ENCODE measurements at regions not wholly inside any gene's neighbourhood (a gene's known extent, or its start where the extent isn't known, plus 50 kb on each side); places are given as distances from the start of the nearest gene placed in this dataset.
A peak's percentile ranks its signal among the peaks of the same experiment; 100 is the strongest.

- DNase-seq: no peak
These were observed 50.5 kb upstream of the HSPA12A start for GRCh38 chr10:116792817-116793216.

- DNase-seq: no peak
These were observed 52.8 kb upstream of the ENO4 start for GRCh38 chr10:116796469-116796868.

- peak; percentile 55 for DNase-seq
These were observed 52.3 kb upstream of the ENO4 start for GRCh38 chr10:116796910-116797513.

GRCh38 chr10:116798859-116799258, 50.4 kb upstream of the ENO4 start:
- no peak for DNase-seq

Data from CD4-positive, alpha-beta T cell treated with Interferon gamma for 1 hour (primary cell).